ENCODE measurements at regions not wholly inside any gene's neighbourhood (a gene's known extent, or its start where the extent isn't known, plus 50 kb on each side); places are given as distances from the start of the nearest gene placed in this dataset.

GRCh38 chr7:155961241-155962190 lies 149.3 kb upstream of the SHH start:
- TF ChIP-seq CTCF (IDR thresholded peaks at IDR 0.05) (no peak), POLR2A (IDR thresholded peaks at IDR 0.05) (no peak)

All from thyroid gland (tissue), 4 donors.